HG02588 (cell line): ENCODE measurements at regions not wholly inside any gene's neighbourhood (a gene's known extent, or its start where the extent isn't known, plus 50 kb on each side); places are given as distances from the start of the nearest gene placed in this dataset.
"Not testable (repeated sequence)": the region's sequence is repeated elsewhere in the genome, so short reads cannot be mapped to it uniquely, and the experiment has no call there.

ENCODE experiments used
- ATAC-seq: cut with Tn5 transposase; IDR thresholded peaks from one replicate; pipeline ENCODE4 v1.9.1; 2021; ENCODE audit warnings: mild to moderate bottlenecking, moderate library complexity; ENCODE audit not compliant: unreplicated experiment

- no peak for ATAC-seq
These were observed 198.1 kb upstream of the TRPC7 start for GRCh38 chr5:136563489-136563888.

DNA sequence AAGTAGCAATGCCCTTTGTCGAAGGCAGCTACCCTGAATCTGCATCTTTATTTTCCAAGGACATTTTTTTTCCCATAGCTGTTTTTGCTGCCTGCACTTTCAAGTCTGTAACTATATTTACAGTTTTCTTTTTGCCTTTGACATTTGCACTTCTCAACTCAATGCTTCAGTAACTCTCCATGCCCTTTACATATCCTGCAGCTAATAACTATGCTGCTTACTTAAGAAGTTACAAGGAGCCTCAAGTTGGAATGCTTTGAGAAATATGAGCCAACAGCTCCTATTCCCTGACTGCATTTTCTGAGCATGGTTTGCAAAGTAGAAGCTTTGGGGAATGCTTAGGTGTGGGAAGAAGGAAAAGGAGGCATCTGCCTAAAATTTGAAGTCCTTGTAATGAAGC lies 194.8 kb upstream of the TRPC7 start:
- ATAC-seq = no peak

DNA sequence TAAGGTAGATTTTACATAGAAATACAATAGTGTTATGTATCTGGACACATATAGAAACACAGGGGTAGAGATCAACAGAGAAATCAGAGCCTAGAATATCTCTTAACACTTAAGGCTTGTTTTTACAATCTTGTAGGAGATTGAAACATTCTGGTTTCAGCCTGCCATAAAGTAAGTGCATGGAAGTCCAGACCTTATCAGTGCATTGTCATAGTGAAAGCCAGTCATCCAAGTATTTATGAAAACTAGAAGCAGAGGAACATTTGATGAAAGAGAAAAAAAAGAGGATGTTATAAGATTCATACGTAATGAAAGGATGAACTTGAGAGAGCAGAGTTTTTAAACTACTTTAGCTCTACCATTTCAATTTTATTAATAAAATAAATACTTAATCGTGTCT lies 194.3 kb upstream of the TRPC7 start:
- no peak for ATAC-seq

DNA sequence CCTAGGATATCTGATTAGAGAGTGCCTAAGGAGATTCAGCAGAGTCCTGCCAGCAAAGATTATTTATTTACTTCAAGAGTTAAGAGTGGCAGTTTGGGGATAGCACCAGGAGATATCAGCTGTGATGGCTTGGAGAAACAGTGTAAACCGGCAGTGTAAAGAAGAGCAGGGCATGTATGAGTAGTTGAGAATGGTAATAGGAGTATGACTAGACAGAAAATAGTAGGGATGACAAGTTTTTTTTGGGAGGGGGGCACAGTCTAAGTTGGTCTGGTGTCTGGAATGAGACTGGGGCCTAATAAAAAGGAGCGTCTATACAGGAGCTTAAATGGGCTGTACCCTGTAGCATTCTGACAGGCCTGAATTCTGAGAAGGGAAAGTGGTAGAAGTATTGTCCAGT lies 181.8 kb upstream of the TRPC7 start:
- ATAC-seq = not testable (repeated sequence)

DNA sequence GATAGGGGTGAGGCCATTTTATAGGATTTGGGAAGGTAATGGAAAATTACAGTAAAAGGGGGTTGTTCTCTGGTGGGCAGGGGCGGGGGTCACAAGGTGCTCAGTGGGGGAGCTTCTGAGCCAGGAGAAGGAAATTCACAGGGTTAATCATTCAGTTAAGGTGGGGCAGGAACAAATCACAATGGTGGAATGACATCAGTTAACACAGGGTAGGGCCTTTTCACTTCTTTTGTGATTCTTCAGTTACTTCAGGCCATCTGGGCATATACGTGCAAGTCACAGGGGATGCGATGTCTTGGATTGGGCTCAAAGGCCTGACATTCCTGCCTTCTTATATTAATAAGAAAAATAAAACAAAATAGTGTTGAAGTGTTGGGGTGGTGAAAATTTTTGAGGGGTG lies 181.1 kb upstream of the TRPC7 start:
- ATAC-seq = not testable (repeated sequence)

GRCh38 chr5:136545031-136545430 lies 179.7 kb upstream of the TRPC7 start:
- ATAC-seq = not testable (repeated sequence)

GRCh38 chr5:136538534-136538933 lies 173.2 kb upstream of the TRPC7 start:
- ATAC-seq = no peak

DNA sequence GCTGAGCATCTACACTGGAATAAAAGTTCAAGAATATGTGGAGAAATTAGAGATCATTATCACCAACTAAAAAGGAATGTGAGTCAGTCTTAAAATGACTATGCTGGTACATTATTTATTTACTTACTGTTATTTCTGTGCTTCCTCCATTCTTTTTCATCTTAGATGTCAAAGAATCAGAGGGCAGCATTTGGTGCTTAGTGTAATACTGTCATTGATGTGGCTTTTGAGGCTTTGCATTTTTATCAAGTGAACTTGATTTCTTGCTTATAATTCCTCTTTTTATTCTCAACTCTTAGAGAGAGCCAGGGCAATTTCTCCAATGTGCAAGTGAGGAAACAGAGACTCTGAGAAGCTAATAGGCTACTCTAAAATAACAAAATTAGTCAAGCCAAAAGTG lies 163.7 kb upstream of the TRPC7 start:
- no peak for ATAC-seq

DNA sequence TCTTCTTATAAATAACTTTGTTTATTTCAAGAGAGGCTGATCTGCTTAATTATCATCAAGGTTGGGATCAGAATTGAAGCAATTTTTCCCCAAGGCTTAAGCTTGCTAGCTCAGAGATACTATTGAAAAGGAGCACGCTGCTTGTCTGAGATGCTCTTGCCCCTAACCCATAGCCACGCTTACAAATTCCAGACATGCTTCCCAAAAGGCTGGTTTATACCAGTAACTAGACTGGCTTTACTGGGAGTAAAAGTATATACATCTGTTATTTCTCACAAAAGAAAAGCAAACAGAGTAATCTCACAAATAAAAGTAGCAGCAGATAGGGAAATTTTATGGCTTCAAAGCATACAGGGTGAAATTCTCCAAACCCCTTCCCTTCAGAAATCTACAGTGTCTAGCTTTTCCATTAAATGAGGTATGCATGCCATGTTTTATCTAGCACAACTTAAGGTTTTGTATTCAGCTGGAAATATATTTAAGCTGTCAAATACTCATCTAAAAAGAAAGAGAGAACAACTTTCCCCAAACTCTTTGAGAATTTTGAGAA lies 163.2 kb upstream of the TRPC7 start:
- no peak for ATAC-seq

GRCh38 chr5:136527311-136527710 lies 162.0 kb upstream of the TRPC7 start:
- no peak for ATAC-seq

GRCh38 chr5:136526791-136527190 lies 161.4 kb upstream of the TRPC7 start:
- no peak for ATAC-seq

- ATAC-seq = no peak
These were observed 160.7 kb upstream of the TRPC7 start for GRCh38 chr5:136526021-136526420.

- no peak for ATAC-seq
These were observed 160.3 kb upstream of the TRPC7 start for GRCh38 chr5:136525597-136525996.

GRCh38 chr5:136522217-136522956 lies 157.0 kb upstream of the TRPC7 start:
- no peak for ATAC-seq

- ATAC-seq = no peak
These were observed 156.4 kb upstream of the TRPC7 start for GRCh38 chr5:136521696-136522095.

GRCh38 chr5:136518814-136519213 lies 153.5 kb upstream of the TRPC7 start:
- no peak for ATAC-seq

DNA sequence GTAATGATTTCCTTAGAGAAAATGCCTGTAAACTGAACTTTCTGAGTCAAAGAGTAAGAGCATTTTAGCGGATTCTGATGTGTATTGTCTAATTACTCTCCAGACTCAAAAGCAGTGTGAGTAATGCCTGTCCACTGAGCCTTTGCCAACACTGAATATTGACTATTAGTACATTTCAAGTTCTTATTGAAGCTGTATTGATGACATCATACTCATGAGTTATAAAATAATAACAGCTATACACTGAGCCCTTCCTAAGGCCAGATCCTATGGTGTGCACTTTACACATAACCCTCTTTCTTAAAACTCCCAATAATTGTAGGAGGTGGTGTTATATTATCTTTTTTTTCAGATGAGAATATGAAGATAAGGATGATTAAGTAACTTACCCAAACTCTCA lies 152.8 kb upstream of the TRPC7 start:
- no peak for ATAC-seq

DNA sequence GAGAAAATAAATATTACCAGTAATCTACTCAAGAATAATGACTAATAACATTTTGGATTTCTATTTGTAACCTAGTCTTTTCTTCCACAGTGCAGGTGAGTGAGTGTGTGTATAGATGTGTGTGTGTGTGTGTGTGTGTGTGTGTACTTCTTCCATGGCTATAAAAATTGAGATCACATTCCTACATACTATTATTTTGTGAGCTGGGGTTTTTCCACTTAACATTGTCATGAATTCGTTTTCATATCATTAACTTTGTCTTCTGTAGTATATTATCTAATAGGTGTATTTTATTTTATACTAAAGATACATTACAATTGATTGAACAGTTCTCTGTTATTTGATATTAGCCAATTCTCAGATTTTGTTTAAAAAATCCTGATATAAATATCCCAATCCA lies 152.4 kb upstream of the TRPC7 start:
- no peak for ATAC-seq

- ATAC-seq = no peak
These were observed 151.3 kb upstream of the TRPC7 start for GRCh38 chr5:136516637-136517036.

GRCh38 chr5:136513430-136513829 lies 148.1 kb upstream of the TRPC7 start:
- ATAC-seq = no peak

DNA sequence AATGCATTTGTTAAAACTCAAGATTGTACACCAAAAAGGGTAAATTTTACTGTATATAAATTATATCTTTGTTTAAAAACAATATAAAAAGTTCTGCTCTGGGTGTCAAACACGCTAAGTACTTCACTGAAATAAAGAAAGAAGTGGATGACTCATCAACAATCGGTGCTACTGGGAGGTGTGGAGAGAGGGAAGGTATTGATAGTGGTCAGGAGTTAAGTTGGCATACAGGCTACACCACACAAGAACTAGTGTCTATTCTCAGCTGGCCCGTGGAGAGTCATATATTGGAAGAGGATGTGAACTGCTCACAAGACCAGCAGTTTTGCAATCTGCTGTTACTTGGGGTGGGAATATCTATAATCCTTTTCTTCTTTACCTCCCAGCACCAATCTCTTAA lies 145.7 kb upstream of the TRPC7 start:
- ATAC-seq = no peak

- no peak for ATAC-seq
These were observed 145.1 kb upstream of the TRPC7 start for GRCh38 chr5:136510481-136510880.

DNA sequence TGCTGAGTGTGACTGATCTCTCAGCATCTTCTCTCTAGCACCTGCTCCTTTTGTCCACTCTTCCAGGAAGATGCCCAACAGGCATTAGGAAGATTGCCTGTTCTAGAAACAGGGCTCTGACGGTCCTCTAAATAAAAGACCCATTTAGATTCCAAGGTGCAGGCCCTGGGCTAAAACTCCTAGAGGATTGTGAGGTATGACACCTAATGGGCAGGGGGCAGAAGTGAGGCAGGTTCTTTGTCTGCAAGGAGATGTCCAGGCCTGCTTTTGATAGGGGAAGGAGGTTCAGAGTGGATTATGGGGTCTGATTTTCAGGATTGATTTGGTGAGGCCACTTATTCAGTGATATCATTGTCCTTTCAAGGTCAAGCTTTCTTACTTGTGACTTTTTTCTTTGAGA lies 140.8 kb upstream of the TRPC7 start:
- ATAC-seq = no peak
